GM19395 (cell line): ENCODE measurements at regions not wholly inside any gene's neighbourhood (a gene's known extent, or its start where the extent isn't known, plus 50 kb on each side); places are given as distances from the start of the nearest gene placed in this dataset.
"Not testable (repeated sequence)": the region's sequence is repeated elsewhere in the genome, so short reads cannot be mapped to it uniquely, and the experiment has no call there.

Source experiments
- ATAC-seq: cut with Tn5 transposase; IDR thresholded peaks from one replicate; pipeline ENCODE4 v1.9.1; 2021; ENCODE audit warnings: mild to moderate bottlenecking, moderate library complexity; ENCODE audit not compliant: unreplicated experiment

DNA sequence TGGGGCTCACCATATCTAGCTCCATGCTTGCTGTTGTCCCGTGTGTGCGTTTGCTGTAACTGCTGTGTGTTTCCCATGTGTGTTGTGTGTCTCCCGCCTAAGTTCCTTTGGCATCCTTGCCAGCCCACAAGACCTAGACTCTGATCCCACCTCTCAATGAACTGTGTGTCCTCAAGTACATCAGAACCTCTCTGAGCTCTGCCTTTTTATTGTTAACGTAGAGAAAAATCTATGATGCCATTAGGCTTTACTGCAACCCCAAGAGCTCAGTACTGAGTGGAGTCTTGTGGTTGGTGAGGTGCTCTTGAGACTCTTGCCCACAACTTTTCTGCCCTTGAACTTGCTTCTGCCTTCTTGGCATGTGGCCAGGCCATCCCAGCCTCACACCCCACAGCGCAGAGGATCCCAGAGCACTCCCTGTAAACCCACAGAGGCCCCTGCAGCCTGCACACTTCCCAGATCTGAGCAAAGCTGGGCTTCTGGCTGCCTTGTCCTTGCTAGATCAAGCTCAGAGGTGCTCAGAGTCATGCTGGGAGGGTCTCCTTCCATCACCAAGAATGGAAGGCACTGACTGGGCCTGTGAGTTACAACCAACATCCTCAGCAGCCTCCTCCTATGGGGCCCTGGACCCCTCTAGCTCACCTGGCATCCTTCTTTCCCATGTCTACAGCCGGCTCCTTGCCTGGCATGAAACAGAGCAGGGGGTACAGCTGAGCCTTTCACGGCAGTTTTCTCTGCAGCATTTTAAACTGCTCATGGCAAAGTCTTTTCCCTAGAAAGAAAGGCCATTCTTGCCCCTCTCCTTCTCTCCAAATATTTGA is 643.4 kb downstream of the ACTR3B start:
- no peak for ATAC-seq

- no peak for ATAC-seq
Observed at GRCh38 chr7:153404124-153404523, 644.6 kb downstream of the ACTR3B start.

- ATAC-seq: no peak
Observed at GRCh38 chr7:153404781-153405279, 645.3 kb downstream of the ACTR3B start.

GRCh38 chr7:153405704-153406485 is 646.3 kb upstream of the DPP6 start:
- no peak for ATAC-seq

DNA sequence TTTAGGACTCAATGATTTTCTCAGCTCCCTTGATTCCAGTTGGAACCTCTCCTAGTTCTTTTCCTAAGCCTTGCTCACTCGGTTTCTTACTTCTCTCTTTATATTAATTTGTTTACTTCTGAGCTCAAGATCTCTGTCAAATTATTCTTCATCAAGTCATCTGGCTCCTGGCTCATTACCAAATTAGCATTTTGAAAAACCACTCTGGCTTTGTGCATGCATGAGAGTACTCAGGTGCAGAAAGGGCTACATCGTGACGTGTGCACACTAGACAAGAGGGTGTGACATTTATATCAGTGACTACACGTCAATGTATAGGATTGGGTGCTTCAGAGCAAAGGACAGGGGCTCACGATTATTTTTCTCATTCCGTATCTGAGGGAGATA is 645.7 kb upstream of the DPP6 start:
- ATAC-seq: no peak

GRCh38 chr7:153407291-153408046 is 644.7 kb upstream of the DPP6 start:
- ATAC-seq: no peak

- ATAC-seq: no peak
Observed at GRCh38 chr7:153408360-153409335, 643.5 kb upstream of the DPP6 start.

- not testable (repeated sequence) for ATAC-seq
Observed at GRCh38 chr7:153409567-153410342, 642.4 kb upstream of the DPP6 start.

DNA sequence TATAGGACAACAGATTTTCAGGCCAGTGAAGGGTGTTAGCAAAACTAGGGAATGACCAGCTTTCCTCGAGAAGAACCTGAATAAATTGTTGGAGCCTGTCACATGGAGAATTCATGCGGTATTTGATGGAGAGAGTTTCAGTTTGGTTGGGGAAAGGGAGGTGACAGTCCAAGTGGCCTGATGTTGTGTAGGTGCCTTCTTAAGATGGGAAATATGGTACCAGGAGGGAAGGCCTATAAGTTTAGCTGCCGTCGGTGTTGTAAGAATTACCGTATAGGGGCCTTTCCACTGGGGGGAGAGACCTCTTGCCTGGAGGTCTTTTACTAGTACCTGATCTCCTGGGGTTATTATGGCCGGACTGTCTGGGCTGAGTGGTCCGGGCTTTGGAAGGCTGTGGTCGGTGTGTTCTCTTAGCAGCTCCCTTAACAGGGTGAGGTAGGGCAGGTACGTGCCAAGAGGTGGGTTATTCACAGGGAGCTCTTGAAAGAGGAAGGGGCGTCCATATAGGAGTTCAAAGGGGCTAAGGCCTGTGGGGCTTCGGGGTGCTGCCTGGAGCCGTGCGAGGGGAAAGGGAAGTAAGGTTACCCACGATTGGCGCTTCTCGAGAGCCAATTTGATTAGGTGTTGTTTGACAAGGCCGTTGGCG is 641.1 kb upstream of the DPP6 start:
- ATAC-seq: not testable (repeated sequence)

- not testable (repeated sequence) for ATAC-seq
Observed at GRCh38 chr7:153412114-153412823, 639.9 kb upstream of the DPP6 start.

DNA sequence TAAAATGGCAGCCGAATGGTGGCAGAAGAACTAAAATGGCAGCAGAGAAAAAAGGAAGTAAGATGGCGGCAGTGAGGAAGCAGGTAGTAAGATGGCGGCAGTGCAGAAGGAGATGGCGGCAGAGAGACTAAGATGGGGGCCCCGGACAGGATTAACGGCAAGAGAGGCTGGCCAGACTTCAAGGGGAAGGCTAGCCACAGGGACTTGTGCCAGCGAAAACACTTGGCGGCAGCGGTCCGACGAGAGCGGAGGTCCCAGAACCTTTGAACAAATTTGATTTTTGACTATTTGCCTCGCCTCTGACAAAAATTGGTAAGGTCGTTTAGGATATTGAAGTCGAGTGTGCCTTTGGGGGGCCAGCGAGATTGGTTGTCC is 639.4 kb upstream of the DPP6 start:
- not testable (repeated sequence) for ATAC-seq

DNA sequence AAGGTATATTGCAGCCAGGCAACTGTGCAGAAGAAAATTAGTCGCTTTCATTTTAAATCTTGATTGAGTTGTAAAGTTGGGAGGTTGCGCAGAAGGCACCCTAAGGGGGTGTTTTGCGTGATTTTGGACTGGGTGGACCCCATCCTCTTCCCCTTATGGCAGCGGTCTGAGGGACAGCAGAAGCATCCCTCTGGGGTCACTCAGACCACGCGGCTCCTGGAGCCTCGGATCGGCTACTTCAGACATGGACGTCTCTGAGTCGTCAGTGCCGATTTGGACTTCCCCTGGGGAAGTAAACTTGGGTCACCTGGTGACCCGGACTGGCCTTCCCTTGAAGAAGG is 639.0 kb upstream of the DPP6 start:
- no peak for ATAC-seq

GRCh38 chr7:153413540-153414287 is 638.5 kb upstream of the DPP6 start:
- no peak for ATAC-seq

DNA sequence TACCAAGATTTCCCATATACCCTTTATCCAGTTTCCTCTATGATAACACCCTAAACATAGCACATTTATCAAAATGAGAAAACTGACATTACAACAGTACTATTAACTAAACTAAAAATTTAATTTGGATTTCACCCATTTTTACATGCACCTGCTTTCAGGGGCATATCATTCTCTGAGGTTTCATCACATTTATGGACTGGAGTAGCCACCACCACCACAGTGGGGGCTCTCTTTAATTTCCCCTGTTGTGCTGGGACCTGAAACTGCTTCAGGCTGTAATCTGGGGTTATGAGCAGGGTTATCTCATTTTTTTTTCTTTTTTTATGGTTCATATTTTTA is 637.9 kb upstream of the DPP6 start:
- no peak for ATAC-seq

DNA sequence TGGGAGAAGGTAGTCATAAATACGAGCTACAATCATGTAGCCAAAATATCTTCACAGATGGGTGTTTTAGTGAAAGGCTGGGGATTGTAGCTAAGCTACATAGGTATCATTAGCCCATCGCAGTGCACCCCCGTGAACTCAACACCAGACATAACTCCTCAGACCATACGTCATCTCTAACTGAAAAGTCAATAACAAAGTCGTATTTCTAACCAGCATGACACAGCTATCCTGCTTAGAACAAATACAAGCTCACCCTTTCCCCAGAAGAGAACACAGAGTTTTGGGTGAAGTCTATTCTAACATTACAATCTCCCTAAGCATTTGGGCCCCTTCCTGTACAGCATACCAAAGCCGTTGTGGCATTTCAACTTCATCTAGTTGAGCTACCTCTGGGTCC is 636.6 kb upstream of the DPP6 start:
- ATAC-seq: no peak

- no peak for ATAC-seq
Observed at GRCh38 chr7:153422291-153423209, 629.6 kb upstream of the DPP6 start.

DNA sequence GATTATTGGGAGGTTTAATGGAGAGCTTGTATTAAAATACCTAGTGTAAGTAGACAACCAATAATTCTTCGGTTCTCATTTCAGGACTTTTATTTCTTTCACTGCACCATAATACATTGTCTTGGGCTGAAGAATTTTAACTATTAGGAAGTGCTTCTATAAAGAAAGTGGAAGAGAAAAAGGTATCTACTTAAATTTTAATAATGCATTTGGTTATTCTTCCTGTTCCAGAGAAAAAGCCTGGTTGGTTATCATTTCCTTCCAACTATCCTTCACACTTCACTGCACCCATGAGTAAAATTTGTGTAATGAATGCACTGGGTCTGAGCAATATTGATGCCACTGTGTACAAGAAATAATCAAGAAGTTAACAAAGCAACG is 629.0 kb upstream of the DPP6 start:
- no peak for ATAC-seq
